ENCODE measurements at regions not wholly inside any gene's neighbourhood (a gene's known extent, or its start where the extent isn't known, plus 50 kb on each side); places are given as distances from the start of the nearest gene placed in this dataset.

DNA sequence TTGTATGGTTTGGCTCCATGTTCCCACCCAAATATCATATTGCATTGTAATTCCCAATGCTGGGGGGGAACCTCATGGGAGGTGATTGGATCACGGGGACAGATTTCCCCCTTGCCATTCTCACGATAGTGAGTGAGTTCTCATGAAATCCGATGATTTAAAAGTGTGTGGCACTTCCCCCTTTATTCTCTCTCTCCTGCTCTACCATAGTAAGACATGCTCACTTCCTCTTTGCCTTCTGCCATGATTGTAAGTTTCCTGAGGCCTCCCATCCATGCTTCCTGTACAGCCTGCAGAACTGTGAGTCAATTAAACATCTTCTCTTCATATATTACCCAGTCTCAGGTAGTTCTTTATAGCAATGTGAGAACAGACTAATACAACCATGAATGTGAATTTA is 211.6 kb upstream of the NR5A2 start:
- Histone ChIP-seq H3K9ac (ENCODE audit: low read length) (no peak overlapping the region), H3K4me2 (ENCODE audit: low read length) (no peak overlapping the region), H3K9me3 (ENCODE audit: insufficient read depth, low read depth, low read length) (no peaks in the 10 kb centered on the region), H3K36me3 (ENCODE audit: insufficient read depth, low read length) (no peaks in the 10 kb centered on the region), H3K4me3 (ENCODE audit: insufficient read depth, low read depth, low read length) (no peak overlapping the region), H2AFZ (ENCODE audit: low read depth, low read length) (no peak overlapping the region), H3K4me1 (ENCODE audit: insufficient read depth, low read length) (no peaks in the 10 kb centered on the region), H3K79me2 (ENCODE audit: insufficient read depth, low read length) (no peaks in the 10 kb centered on the region), H3K27ac (ENCODE audit: low read depth, low read length) (no peak overlapping the region), H4K20me1 (ENCODE audit: insufficient read depth, low read length) (no peaks in the 10 kb centered on the region), H3K27me3 (ENCODE audit: insufficient read depth, low read length) (no peaks in the 10 kb centered on the region)
- H3K4me3 Mint-ChIP-seq (ENCODE audit: unreplicated experiment): no peak overlapping the region
- peaks cover 2% of the 10 kb centered on the region for H3K9me3 Mint-ChIP-seq (ENCODE audit: unreplicated experiment)
- DNase-seq (ENCODE audit: low read depth) (no peak), FAIRE-seq (no peak)
- no peaks in the 10 kb centered on the region for H3K36me3 Mint-ChIP-seq (ENCODE audit: low read depth, unreplicated experiment)
- H3K4me1 Mint-ChIP-seq (ENCODE audit: low read depth, unreplicated experiment): no peaks in the 10 kb centered on the region
- no peaks in the 10 kb centered on the region for H3K27me3 Mint-ChIP-seq (ENCODE audit: low read depth, unreplicated experiment)
- TF ChIP-seq CTCF (IDR thresholded peaks at IDR 0.05; ENCODE audit: insufficient read depth, low read depth, low read length): no peak
- TF ChIP-seq EZH2 (IDR thresholded peaks at IDR 0.05; ENCODE audit: insufficient read depth, low read length): no peak
- no peak overlapping the region for H3K27ac Mint-ChIP-seq (ENCODE audit: unreplicated experiment)

GRCh38 chr1:199817266-199817665 is 210.2 kb upstream of the NR5A2 start:
- H3K36me3 Mint-ChIP-seq (ENCODE audit: low read depth, unreplicated experiment): no peaks in the 10 kb centered on the region
- no peaks in the 10 kb centered on the region for H3K27me3 ChIP-seq (ENCODE audit: insufficient read depth, low read length)
- H3K27ac Mint-ChIP-seq (ENCODE audit: unreplicated experiment): no peak overlapping the region
- peaks cover 2% of the 10 kb centered on the region for H3K9me3 Mint-ChIP-seq (ENCODE audit: unreplicated experiment)
- no peaks in the 10 kb centered on the region for H3K36me3 ChIP-seq (ENCODE audit: insufficient read depth, low read length)
- H3K4me3 Mint-ChIP-seq (ENCODE audit: unreplicated experiment): no peak overlapping the region
- H3K9me3 ChIP-seq (ENCODE audit: insufficient read depth, low read depth, low read length): no peaks in the 10 kb centered on the region
- TF ChIP-seq EZH2 (IDR thresholded peaks at IDR 0.05; ENCODE audit: insufficient read depth, low read length) (no peak), CTCF (IDR thresholded peaks at IDR 0.05; ENCODE audit: insufficient read depth, low read depth, low read length) (no peak)
- H3K79me2 ChIP-seq (ENCODE audit: insufficient read depth, low read length): no peaks in the 10 kb centered on the region
- H3K4me1 Mint-ChIP-seq (ENCODE audit: low read depth, unreplicated experiment): no peaks in the 10 kb centered on the region
- H3K4me2 ChIP-seq (ENCODE audit: low read length): no peak overlapping the region
- H4K20me1 ChIP-seq (ENCODE audit: insufficient read depth, low read length): no peaks in the 10 kb centered on the region
- H3K4me3 ChIP-seq (ENCODE audit: insufficient read depth, low read depth, low read length): no peak overlapping the region
- no peak overlapping the region for H2AFZ ChIP-seq (ENCODE audit: low read depth, low read length)
- no peak for DNase-seq (ENCODE audit: low read depth)
- H3K27ac ChIP-seq (ENCODE audit: low read depth, low read length): no peak overlapping the region
- H3K27me3 Mint-ChIP-seq (ENCODE audit: low read depth, unreplicated experiment): no peaks in the 10 kb centered on the region
- no peaks in the 10 kb centered on the region for H3K4me1 ChIP-seq (ENCODE audit: insufficient read depth, low read length)
- H3K9ac ChIP-seq (ENCODE audit: low read length): no peak overlapping the region
- no peak for FAIRE-seq

DNA sequence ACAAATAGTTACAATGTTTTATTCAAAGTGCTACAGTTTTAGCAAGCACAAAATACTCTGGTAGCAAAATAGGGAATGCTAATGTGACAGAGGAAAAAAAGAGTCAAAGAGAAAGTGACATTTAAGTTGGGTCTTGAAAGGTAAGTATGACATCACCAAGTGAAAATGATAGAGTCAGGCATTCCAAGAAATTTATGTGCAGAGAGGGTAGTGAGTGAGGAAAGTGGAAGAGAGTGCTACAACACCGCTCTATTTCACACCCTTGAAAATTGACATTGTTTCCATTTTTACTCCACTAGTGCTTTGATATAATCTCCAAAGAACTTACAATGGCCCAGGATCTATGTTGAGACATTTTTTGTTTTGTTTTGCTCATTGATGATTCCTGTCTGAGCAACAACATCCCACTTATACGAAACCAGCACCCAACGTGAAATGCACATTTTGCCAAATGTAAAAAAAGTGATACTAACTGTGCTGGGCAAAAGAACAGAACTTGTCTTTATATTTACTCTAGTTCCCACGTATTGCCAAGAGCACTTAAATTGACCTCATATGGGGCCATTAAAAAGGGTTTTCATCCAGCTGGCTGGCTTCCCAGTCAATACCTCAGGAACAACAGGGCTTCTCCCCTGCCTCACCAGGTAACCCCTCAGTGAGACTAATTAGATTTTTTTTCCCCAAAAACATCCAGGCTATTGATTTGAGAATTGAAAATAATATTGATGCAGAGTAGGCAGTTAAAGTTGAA is 206.3 kb upstream of the NR5A2 start:
- Mint-ChIP-seq H3K27ac (ENCODE audit: unreplicated experiment) (no peak overlapping the region), H3K4me3 (ENCODE audit: unreplicated experiment) (no peak overlapping the region), H3K9me3 (ENCODE audit: unreplicated experiment) (no peaks in the 10 kb centered on the region), H3K4me1 (ENCODE audit: low read depth, unreplicated experiment) (no peaks in the 10 kb centered on the region), H3K36me3 (ENCODE audit: low read depth, unreplicated experiment) (no peaks in the 10 kb centered on the region), H3K27me3 (ENCODE audit: low read depth, unreplicated experiment) (no peaks in the 10 kb centered on the region)
- no peak for TF ChIP-seq CTCF (IDR thresholded peaks at IDR 0.05; ENCODE audit: insufficient read depth, low read depth, low read length)
- TF ChIP-seq EZH2 (IDR thresholded peaks at IDR 0.05; ENCODE audit: insufficient read depth, low read length): no peak
- H3K9me3 ChIP-seq (ENCODE audit: insufficient read depth, low read depth, low read length): no peaks in the 10 kb centered on the region
- H3K9ac ChIP-seq (ENCODE audit: low read length): no peak overlapping the region
- H3K36me3 ChIP-seq (ENCODE audit: insufficient read depth, low read length): no peaks in the 10 kb centered on the region
- DNase-seq (ENCODE audit: low read depth): no peak
- no peak for FAIRE-seq
- no peak overlapping the region for H3K4me3 ChIP-seq (ENCODE audit: insufficient read depth, low read depth, low read length)
- no peaks in the 10 kb centered on the region for H3K4me1 ChIP-seq (ENCODE audit: insufficient read depth, low read length)
- no peaks in the 10 kb centered on the region for H3K79me2 ChIP-seq (ENCODE audit: insufficient read depth, low read length)
- no peak overlapping the region for H2AFZ ChIP-seq (ENCODE audit: low read depth, low read length)
- no peak overlapping the region for H3K27ac ChIP-seq (ENCODE audit: low read depth, low read length)
- no peaks in the 10 kb centered on the region for H3K27me3 ChIP-seq (ENCODE audit: insufficient read depth, low read length)
- no peak overlapping the region for H3K4me2 ChIP-seq (ENCODE audit: low read length)
- no peaks in the 10 kb centered on the region for H4K20me1 ChIP-seq (ENCODE audit: insufficient read depth, low read length)

Data from astrocyte (in vitro differentiated cells and primary cell).